K562 (cell line): ENCODE measurements at regions not wholly inside any gene's neighbourhood (a gene's known extent, or its start where the extent isn't known, plus 50 kb on each side); places are given as distances from the start of the nearest gene placed in this dataset.

ENCODE experiments used
- ATAC-seq: fragments of 200-7000 bp; cut with Tn5 transposase; 3 replicates; pipeline ENCODE4 v1.9.1; 2020; ENCODE audit warnings: moderate library complexity
- BruUV-seq: library from RNA; stranded (reverse); fragments of 400-500 nt; replicated peaks from 2 replicates; lab custom pipeline; 2021; lab: Mats Ljungman, UMichigan
- CTCF ChIA-PET: fragments of 300-600 bp; formaldehyde crosslinking; extraction: SDS; loops from one replicate; lab custom pipeline; 2021; ENCODE audit warnings: low intra/inter-chr PET ratio; lab: Yijun Ruan, JAX
- POLR2A ChIA-PET: fragments of 300-600, 350-650 bp; sonication (Branson Sonifier 250); formaldehyde crosslinking; extraction: SDS; loops from one replicate; lab custom pipeline; 2021; ENCODE audit warnings: antibody characterized with exemption, inconsistent platforms; lab: Yijun Ruan, JAX
- DNase-seq, 4 experiments: peaks; one replicate each; pipeline versions ENCODE4 v3.0.0 to v3.0.0-alpha.2; 2011 to 2018; ENCODE audit warnings: low spot score in 3 of 4, mixed read lengths in 3 of 4; ENCODE audit errors: extremely low read depth in 1 of 4
- FAIRE-seq: peaks from 2 replicates; lab custom pipeline; 2011; peaks lifted over from hg19 to GRCh38; lab: Jason Lieb, UNC
- H2AFZ ChIP-seq: 2 replicates; pipeline ENCODE4 v1.6.0; 2011; ENCODE audit warnings: low read depth, low read length, control low read depth, inconsistent platforms
- H3K27ac ChIP-seq: fragments of 200-600 bp; 3 replicates; pipeline ENCODE4 v1.8.0; 2011; ENCODE audit warnings: low read depth, mild to moderate bottlenecking, control low read depth, inconsistent platforms, low read length, moderate library complexity, mixed read lengths; ENCODE audit errors: extremely low read depth
- H3K27me3 ChIP-seq, 2 experiments: fragments of 300-600 bp in 1 of 2; 2 replicates in 1 of 2; 3 replicates in 1 of 2; pipeline versions ENCODE4 v1.6.0 to v1.8.0; 2011; ENCODE audit warnings: inconsistent platforms in 2 of 2, low read length in 2 of 2, mild to moderate bottlenecking in 1 of 2, mixed read lengths in 1 of 2, moderate library complexity in 1 of 2; ENCODE audit not compliant: control insufficient read depth in 2 of 2, insufficient read depth in 2 of 2
- H3K36me3 ChIP-seq: fragments of 300-600 bp; 3 replicates; pipeline ENCODE4 v1.8.0; 2011; ENCODE audit warnings: mild to moderate bottlenecking, low read length, inconsistent platforms; ENCODE audit not compliant: control insufficient read depth, insufficient read depth
- H3K4me1 ChIP-seq, 2 experiments: fragments of 200-600 bp in 1 of 2; replicated peaks in 1 of 2; 2 replicates in 1 of 2; 3 replicates in 1 of 2; pipeline versions ENCODE4 v1.5.1 to v1.8.0; 2011; ENCODE audit warnings: inconsistent platforms in 2 of 2, low read length in 2 of 2, mild to moderate bottlenecking in 1 of 2, mixed read lengths in 1 of 2, moderate library complexity in 1 of 2; ENCODE audit not compliant: control insufficient read depth in 2 of 2, insufficient read depth in 2 of 2
- H3K4me2 ChIP-seq: 2 replicates; pipeline ENCODE4 v1.6.1; 2011; ENCODE audit warnings: low read length, control low read depth, inconsistent platforms, mixed read lengths; ENCODE audit not compliant: insufficient read depth
- H3K4me3 ChIP-seq: fragments of 200-600 bp; sonication (generic), shearing (Covaris generic); 2 replicates; pipeline ENCODE4 v1.5.1; 2016; ENCODE audit warnings: control low read depth, inconsistent platforms
- H3K79me2 ChIP-seq: fragments of 200-600 bp; 3 replicates; pipeline ENCODE4 v1.8.0; 2011; ENCODE audit warnings: low read length, inconsistent platforms; ENCODE audit not compliant: control insufficient read depth, insufficient read depth
- H3K9ac ChIP-seq, 2 experiments: 2 replicates each; pipeline versions ENCODE4 v1.6.0 to v1.6.1; 2011; ENCODE audit warnings: low read depth in 2 of 2, low read length in 2 of 2, control low read depth in 1 of 2, inconsistent platforms in 1 of 2, mild to moderate bottlenecking in 1 of 2, mixed read lengths in 1 of 2; ENCODE audit not compliant: insufficient read depth in 1 of 2
- H3K9me1 ChIP-seq: one replicate; pipeline ENCODE4 v1.6.0; 2011; ENCODE audit warnings: inconsistent platforms, mild to moderate bottlenecking, low read length, moderate library complexity; ENCODE audit not compliant: control insufficient read depth, insufficient read depth
- H3K9me3 ChIP-seq: replicated peaks from 2 replicates; pipeline ENCODE4 v1.5.1; 2011; ENCODE audit warnings: low read depth, low read length, inconsistent platforms; ENCODE audit not compliant: control insufficient read depth, insufficient read depth
- H4K20me1 ChIP-seq: replicated peaks from 2 replicates; pipeline ENCODE4 v1.6.1; 2011; ENCODE audit warnings: low read length, inconsistent platforms, mixed read lengths; ENCODE audit not compliant: control insufficient read depth, insufficient read depth
- NFYB ChIP-seq: IDR thresholded peaks from 2 replicates; pipeline ENCODE4 v1.6.1; 2011; ENCODE audit warnings: mild to moderate bottlenecking, moderate library complexity; ENCODE audit not compliant: insufficient read length; ENCODE audit errors: extremely low read depth
- WGBS: fragments of 100-300 bp; shearing (Covaris generic); methylation state at CpG from one replicate; pipeline ENCODE4 v1.1.6; 2016; ENCODE audit warnings: low coverage, mixed read lengths; ENCODE audit not compliant: insufficient coverage; ENCODE audit errors: missing lambda C conversion rate; 5-methylcytosine and 5-hydroxymethylcytosine counted together
- in situ Hi-C: fragments of 300-500 bp; cut with MboI; formaldehyde crosslinking; loops from 4 replicates; pipeline ENCODE4 v1.15.0; 2018; ENCODE audit warnings: inconsistent platforms, mixed read lengths
- intact Hi-C: fragments of 100-400 bp; cut with micrococcal nuclease; formaldehyde crosslinking; loops from 2 replicates; pipeline ENCODE4 v1.14.2; 2022
- TF ChIP-seq, protein P1 (sequence below): sonication (generic); formaldehyde crosslinking; IDR thresholded peaks from 2 replicates; pipeline ENCODE4 v1.9.0; 2022; ENCODE audit warnings: mild to moderate bottlenecking, missing genetic modification reagents
- TF ChIP-seq, protein P2 (sequence below): fragments of 450-650 bp; conservative IDR thresholded peaks from 2 replicates; pipeline ENCODE4 v1.6.1; 2016; ENCODE audit warnings: missing genetic modification characterization, low read depth, mild to moderate bottlenecking, missing compliant biosample characterization, moderate library complexity
- TF ChIP-seq, protein P3 (sequence below): sonication (generic); formaldehyde crosslinking; IDR thresholded peaks from 2 replicates; pipeline ENCODE4 v1.8.0; 2022; ENCODE audit warnings: mild to moderate bottlenecking, missing genetic modification reagents, borderline replicate concordance
- TF ChIP-seq, protein P4 (sequence below): fragments of 250-450 bp; sonication (Bioruptor Pico); IDR thresholded peaks from 2 replicates; pipeline ENCODE4 v1.5.0; 2020; ENCODE audit warnings: mild to moderate bottlenecking, borderline replicate concordance

DNA sequence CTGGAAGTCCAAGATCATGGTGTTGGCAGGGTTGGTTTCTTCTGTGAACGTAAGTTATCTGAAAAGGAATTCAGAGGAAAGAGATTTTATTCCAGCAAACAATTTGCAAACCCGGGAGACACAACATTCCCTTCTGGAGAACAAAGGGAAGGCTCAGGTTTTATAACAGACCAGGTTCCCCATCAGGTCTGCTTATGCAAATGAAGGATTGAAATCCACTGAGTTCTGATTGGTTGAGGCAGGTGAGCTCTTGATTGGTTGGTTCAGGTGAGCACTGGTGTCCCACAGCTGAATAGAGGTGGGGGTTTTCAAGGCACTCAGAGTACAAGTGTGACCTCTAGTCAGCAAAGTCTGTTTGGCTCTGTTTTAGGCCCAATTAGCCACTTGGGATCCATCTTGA is 1306.8 kb downstream of the TBC1D22A start:
- ChIA-PET POLR2A (no interaction called here), CTCF (no interaction called here)
- Histone ChIP-seq H3K4me2 (no peak overlapping the region), H3K4me3 (no peak overlapping the region), H3K9me3 (no peaks in the 10 kb centered on the region), H3K79me2 (no peaks in the 10 kb centered on the region), H3K9ac (no peak overlapping the region), H3K27ac (no peak overlapping the region), H4K20me1 (no peaks in the 10 kb centered on the region), H2AFZ (no peak overlapping the region), H3K36me3 (no peaks in the 10 kb centered on the region), H3K27me3 (peaks cover 0 to 15% of the 10 kb centered on the region in 2 experiments; a peak in 1 of 5 replicates), H3K4me1 (no peaks in the 10 kb centered on the region), H3K9me1 (no peaks in the 10 kb centered on the region)
- ATAC-seq (no peak), FAIRE-seq (no peak), DNase-seq (no peak)
- BruUV-seq, result no TSS peak
- in situ Hi-C loops (no loop called here), intact Hi-C loops (no loop called here)
- TF ChIP-seq NFYB, result peak; percentile 60
- TF ChIP-seq, protein P1, sequence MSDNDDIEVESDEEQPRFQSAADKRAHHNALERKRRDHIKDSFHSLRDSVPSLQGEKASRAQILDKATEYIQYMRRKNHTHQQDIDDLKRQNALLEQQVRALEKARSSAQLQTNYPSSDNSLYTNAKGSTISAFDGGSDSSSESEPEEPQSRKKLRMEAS (CRISPR knock-in tag), result no peak
- TF ChIP-seq, protein P2, sequence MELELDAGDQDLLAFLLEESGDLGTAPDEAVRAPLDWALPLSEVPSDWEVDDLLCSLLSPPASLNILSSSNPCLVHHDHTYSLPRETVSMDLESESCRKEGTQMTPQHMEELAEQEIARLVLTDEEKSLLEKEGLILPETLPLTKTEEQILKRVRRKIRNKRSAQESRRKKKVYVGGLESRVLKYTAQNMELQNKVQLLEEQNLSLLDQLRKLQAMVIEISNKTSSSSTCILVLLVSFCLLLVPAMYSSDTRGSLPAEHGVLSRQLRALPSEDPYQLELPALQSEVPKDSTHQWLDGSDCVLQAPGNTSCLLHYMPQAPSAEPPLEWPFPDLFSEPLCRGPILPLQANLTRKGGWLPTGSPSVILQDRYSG (tag), result no peak
- WGBS, result 0% methylated on average over 2 of the region's 2 CpGs

DNA sequence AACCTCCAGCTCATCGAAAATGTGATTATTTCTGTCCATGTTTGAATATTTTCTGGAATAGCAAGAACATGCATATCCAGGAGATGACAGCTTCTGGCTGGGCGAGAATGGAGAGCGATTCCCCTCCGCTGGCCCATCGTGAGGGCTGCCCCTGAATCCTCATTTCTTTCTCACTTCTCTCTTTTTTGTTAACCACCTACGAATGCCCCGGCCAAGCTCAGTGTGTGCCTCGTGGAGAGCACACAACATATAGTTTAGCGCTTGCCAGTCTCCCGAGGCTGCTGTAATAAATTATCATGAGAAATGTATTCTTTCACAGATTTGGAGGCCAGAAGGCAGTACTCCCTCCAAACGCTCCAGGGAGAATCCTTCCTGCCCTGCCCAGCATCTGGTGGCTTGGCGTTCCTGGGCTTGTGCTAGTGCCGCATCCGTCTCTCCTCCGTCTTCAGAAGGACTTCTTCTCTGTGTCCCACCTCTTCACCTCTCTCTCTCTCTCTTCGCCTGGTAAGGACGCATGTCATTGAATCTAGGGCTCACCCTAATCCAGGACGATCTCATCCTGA is 1306.0 kb downstream of the TBC1D22A start:
- Histone ChIP-seq H3K9me1 (no peaks in the 10 kb centered on the region), H3K9me3 (no peaks in the 10 kb centered on the region), H3K27me3 (peaks cover 0 to 15% of the 10 kb centered on the region in 2 experiments; a peak in 1 of 5 replicates), H2AFZ (no peak overlapping the region), H3K4me1 (no peaks in the 10 kb centered on the region), H3K79me2 (no peaks in the 10 kb centered on the region)
- ATAC-seq, result no peak
- in situ Hi-C loops, result no loop called here
- WGBS, result 0% methylated on average over 17 of the region's 18 CpGs
- CTCF ChIA-PET, result no interaction called here
- FAIRE-seq, result no peak
- no peak for DNase-seq
- no TSS peak for BruUV-seq
- TF ChIP-seq, protein P3, sequence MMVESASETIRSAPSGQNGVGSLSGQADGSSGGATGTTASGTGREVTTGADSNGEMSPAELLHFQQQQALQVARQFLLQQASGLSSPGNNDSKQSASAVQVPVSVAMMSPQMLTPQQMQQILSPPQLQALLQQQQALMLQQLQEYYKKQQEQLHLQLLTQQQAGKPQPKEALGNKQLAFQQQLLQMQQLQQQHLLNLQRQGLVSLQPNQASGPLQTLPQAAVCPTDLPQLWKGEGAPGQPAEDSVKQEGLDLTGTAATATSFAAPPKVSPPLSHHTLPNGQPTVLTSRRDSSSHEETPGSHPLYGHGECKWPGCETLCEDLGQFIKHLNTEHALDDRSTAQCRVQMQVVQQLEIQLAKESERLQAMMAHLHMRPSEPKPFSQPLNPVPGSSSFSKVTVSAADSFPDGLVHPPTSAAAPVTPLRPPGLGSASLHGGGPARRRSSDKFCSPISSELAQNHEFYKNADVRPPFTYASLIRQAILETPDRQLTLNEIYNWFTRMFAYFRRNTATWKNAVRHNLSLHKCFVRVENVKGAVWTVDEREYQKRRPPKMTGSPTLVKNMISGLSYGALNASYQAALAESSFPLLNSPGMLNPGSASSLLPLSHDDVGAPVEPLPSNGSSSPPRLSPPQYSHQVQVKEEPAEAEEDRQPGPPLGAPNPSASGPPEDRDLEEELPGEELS (CRISPR knock-in tag), result no peak
- TF ChIP-seq, protein P4, sequence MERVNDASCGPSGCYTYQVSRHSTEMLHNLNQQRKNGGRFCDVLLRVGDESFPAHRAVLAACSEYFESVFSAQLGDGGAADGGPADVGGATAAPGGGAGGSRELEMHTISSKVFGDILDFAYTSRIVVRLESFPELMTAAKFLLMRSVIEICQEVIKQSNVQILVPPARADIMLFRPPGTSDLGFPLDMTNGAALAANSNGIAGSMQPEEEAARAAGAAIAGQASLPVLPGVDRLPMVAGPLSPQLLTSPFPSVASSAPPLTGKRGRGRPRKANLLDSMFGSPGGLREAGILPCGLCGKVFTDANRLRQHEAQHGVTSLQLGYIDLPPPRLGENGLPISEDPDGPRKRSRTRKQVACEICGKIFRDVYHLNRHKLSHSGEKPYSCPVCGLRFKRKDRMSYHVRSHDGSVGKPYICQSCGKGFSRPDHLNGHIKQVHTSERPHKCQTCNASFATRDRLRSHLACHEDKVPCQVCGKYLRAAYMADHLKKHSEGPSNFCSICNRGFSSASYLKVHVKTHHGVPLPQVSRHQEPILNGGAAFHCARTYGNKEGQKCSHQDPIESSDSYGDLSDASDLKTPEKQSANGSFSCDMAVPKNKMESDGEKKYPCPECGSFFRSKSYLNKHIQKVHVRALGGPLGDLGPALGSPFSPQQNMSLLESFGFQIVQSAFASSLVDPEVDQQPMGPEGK (CRISPR knock-in tag), result no peak
- TF ChIP-seq, all 486 proteins: peak for 0
- Histone ChIP-seq H4K20me1 (no peaks in the 10 kb centered on the region), H3K9ac (no peak overlapping the region), H3K4me3 (no peak overlapping the region), H3K27ac (no peak overlapping the region), H3K36me3 (no peaks in the 10 kb centered on the region), H3K4me2 (no peak overlapping the region)
- POLR2A ChIA-PET, result no interaction called here
- intact Hi-C loops, result no loop called here
